ENCODE measurements at regions not wholly inside any gene's neighbourhood (a gene's known extent, or its start where the extent isn't known, plus 50 kb on each side); places are given as distances from the start of the nearest gene placed in this dataset.

GRCh38 chr13:59230484-59231264 is 933.1 kb downstream of the DIAPH3 start:
- TF ChIP-seq CTCF (IDR thresholded peaks at IDR 0.05; ENCODE audit: insufficient read depth, missing control alignments), result no peak
- DNase-seq (ENCODE audit: insufficient read length, low spot score) (no peak), FAIRE-seq (no peak)

DNA sequence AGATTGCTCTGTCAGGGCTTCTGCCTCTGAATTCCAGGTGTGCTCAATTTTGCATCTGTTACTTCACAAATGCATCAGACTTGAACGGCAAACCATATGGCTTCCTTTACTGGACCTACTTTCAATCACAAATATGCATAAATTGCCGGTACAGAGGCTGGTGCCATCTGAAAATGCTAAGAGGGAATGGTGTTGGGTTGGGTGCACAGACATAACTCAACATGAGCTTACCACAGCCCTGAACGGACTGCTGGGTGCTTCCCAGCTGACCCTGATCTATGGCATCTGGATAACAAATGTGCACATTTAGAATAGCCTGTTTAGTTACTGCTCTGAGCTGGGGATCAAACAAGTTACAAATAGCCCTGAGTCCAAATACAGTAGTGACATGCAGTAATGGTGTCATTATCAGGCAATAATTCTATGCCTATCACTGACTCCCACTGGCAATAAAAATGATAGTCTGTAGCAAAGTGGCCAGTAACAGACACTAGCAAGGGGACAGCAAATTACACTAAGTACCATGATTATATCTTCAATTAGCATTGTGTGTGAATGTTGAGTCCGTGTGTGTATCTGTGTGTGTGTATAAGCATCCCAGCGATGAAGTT is 927.3 kb downstream of the DIAPH3 start:
- TF ChIP-seq CTCF (IDR thresholded peaks at IDR 0.05; ENCODE audit: insufficient read depth, missing control alignments), result no peak
- FAIRE-seq, result no peak
- no peak for DNase-seq (ENCODE audit: insufficient read length, low spot score)

DNA sequence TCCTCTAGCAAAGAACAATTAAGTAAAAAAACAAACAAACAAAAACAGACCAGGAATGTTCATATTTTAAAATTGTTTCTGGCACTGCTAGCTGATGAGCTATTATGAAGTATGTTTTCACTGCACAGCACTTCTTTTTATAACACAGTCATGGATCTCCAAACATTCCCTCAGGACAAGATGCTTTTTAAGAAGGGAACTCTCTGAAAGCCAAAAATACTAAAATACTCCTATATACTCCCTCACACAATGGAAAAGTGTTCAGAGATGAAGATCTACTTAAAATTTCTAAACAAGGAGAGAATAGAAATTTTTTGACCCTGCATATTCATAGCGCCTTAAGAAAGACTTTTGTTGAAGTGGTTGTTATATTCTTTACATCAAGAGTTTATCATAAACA is 926.8 kb downstream of the DIAPH3 start:
- TF ChIP-seq CTCF (IDR thresholded peaks at IDR 0.05; ENCODE audit: insufficient read depth, missing control alignments), result no peak
- DNase-seq (ENCODE audit: insufficient read length, low spot score), result no peak
- FAIRE-seq, result no peak

DNA sequence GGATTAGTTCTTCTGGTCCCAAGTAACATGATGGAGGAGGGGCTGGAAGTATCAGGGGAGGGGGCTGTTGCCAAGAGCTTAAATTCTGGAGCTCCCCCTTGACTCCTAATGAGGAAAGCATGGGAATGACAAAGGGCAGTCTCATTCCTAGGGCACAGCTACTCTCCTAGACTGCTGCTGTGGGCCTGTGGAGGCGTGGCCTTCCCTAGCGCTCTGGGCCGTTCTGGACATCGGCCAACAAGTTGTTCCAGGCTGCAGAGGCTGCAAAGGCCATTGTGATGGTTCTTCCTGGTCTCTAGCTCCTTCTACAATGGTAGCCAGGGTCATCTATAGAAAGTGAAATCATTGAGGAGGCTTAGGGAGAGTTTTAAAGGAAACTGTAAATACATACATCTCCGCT is 916.6 kb downstream of the DIAPH3 start:
- no peak for DNase-seq (ENCODE audit: insufficient read length, low spot score)
- no peak for FAIRE-seq
- TF ChIP-seq CTCF (IDR thresholded peaks at IDR 0.05; ENCODE audit: insufficient read depth, missing control alignments), result no peak

GRCh38 chr13:59250336-59251189 is 913.2 kb downstream of the DIAPH3 start:
- TF ChIP-seq CTCF (IDR thresholded peaks at IDR 0.05; ENCODE audit: insufficient read depth, missing control alignments), result no peak
- FAIRE-seq (no peak), DNase-seq (ENCODE audit: insufficient read length, low spot score) (no peak)

GRCh38 chr13:59259165-59260000 is 904.3 kb downstream of the DIAPH3 start:
- DNase-seq (ENCODE audit: insufficient read length, low spot score) (no peak), FAIRE-seq (no peak)
- no peak for TF ChIP-seq CTCF (IDR thresholded peaks at IDR 0.05; ENCODE audit: insufficient read depth, missing control alignments)
